HCT116 (cell line): ENCODE measurements at regions not wholly inside any gene's neighbourhood (a gene's known extent, or its start where the extent isn't known, plus 50 kb on each side); places are given as distances from the start of the nearest gene placed in this dataset.

Source experiments
- CTCF ChIP-seq, 3 experiments: fragments of 200-600 bp in 1 of 3; sonication (generic) in 1 of 3; IDR thresholded peaks in 2 of 3; conservative IDR thresholded peaks in 1 of 3; 2 replicates each; pipeline ENCODE4 v1.5.1; 2012 to 2017; ENCODE audit warnings: low read depth in 2 of 3, low read length in 2 of 3, antibody characterized with exemption in 1 of 3, borderline replicate concordance in 1 of 3, control low read depth in 1 of 3, mild to moderate bottlenecking in 1 of 3, mixed read lengths in 1 of 3, mixed run types in 1 of 3, moderate library complexity in 1 of 3; ENCODE audit not compliant: insufficient read depth in 1 of 3
- JUND ChIP-seq: IDR thresholded peaks from 2 replicates; pipeline ENCODE4 v1.6.1; 2012
- POLR2A ChIP-seq: IDR thresholded peaks from 2 replicates; pipeline ENCODE4 v1.7.0; 2011; ENCODE audit warnings: borderline replicate concordance; ENCODE audit not compliant: insufficient read depth, insufficient read length; ENCODE audit errors: extremely low read depth
- TF ChIP-seq, protein P1 (sequence below): IDR thresholded peaks from 2 replicates; pipeline ENCODE4 v1.6.1; 2012; ENCODE audit warnings: low read depth

DNA sequence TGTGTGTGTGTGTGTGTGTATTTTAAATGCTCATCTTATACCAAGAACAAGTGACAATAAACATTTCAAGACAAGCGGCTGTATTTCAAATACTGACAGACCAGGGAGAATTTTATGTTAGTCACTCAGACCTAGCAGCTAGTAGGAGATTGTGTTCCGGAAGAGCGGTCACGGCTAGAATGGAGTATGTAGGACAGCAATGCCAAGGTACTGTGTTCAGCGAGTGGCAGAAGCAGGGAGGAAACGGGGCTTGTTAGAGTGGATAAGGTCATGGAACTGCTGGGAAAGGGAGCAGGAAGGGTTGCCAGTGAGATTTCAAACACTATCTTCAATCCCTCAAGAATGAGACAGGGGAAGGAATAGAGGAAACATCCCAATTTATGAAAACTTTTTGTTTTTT is 260.5 kb upstream of the PITRM1 start:
- TF ChIP-seq, protein P1, sequence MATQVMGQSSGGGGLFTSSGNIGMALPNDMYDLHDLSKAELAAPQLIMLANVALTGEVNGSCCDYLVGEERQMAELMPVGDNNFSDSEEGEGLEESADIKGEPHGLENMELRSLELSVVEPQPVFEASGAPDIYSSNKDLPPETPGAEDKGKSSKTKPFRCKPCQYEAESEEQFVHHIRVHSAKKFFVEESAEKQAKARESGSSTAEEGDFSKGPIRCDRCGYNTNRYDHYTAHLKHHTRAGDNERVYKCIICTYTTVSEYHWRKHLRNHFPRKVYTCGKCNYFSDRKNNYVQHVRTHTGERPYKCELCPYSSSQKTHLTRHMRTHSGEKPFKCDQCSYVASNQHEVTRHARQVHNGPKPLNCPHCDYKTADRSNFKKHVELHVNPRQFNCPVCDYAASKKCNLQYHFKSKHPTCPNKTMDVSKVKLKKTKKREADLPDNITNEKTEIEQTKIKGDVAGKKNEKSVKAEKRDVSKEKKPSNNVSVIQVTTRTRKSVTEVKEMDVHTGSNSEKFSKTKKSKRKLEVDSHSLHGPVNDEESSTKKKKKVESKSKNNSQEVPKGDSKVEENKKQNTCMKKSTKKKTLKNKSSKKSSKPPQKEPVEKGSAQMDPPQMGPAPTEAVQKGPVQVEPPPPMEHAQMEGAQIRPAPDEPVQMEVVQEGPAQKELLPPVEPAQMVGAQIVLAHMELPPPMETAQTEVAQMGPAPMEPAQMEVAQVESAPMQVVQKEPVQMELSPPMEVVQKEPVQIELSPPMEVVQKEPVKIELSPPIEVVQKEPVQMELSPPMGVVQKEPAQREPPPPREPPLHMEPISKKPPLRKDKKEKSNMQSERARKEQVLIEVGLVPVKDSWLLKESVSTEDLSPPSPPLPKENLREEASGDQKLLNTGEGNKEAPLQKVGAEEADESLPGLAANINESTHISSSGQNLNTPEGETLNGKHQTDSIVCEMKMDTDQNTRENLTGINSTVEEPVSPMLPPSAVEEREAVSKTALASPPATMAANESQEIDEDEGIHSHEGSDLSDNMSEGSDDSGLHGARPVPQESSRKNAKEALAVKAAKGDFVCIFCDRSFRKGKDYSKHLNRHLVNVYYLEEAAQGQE = no peak
- TF ChIP-seq CTCF (IDR thresholded peaks at IDR 0.05 in 2 of 3, conservative IDR thresholded peaks at IDR 0.05 in 1 of 3; ENCODE audit: borderline replicate concordance in 1 of 3, insufficient read depth in 1 of 3, low read depth in 2 of 3, low read length in 2 of 3) (no peak), POLR2A (no peak), JUND (no peak)
